ENCODE measurements at regions not wholly inside any gene's neighbourhood (a gene's known extent, or its start where the extent isn't known, plus 50 kb on each side); places are given as distances from the start of the nearest gene placed in this dataset.

DNA sequence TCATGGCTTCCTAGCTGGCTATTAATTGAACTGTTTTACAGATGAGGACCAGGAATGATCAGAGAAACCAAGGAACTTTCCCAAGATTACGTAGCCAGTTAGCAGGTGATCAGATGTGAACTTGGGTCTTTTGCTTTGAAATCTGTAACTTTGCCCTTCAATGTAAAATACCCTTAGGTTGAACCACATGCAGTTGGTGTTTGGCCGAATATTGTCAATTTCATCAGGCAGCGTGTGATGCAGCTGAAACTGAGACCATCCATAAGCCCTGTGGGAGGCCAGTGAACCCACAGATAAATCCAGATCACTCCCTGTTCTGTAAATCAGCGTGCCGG, 150.8 kb downstream of the ETS2 start:
- peaks cover 5% of the 10 kb centered on the region; the same call in 1 of the 2 replicates for H3K4me1 ChIP-seq
- no peak overlapping the region for H3K4me3 ChIP-seq (ENCODE audit: low read depth, low read length)
- TF ChIP-seq, protein P1, sequence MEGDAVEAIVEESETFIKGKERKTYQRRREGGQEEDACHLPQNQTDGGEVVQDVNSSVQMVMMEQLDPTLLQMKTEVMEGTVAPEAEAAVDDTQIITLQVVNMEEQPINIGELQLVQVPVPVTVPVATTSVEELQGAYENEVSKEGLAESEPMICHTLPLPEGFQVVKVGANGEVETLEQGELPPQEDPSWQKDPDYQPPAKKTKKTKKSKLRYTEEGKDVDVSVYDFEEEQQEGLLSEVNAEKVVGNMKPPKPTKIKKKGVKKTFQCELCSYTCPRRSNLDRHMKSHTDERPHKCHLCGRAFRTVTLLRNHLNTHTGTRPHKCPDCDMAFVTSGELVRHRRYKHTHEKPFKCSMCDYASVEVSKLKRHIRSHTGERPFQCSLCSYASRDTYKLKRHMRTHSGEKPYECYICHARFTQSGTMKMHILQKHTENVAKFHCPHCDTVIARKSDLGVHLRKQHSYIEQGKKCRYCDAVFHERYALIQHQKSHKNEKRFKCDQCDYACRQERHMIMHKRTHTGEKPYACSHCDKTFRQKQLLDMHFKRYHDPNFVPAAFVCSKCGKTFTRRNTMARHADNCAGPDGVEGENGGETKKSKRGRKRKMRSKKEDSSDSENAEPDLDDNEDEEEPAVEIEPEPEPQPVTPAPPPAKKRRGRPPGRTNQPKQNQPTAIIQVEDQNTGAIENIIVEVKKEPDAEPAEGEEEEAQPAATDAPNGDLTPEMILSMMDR (IDR thresholded peaks at IDR 0.05; ENCODE audit: low read depth, low read length): no peak
- H3K27me3 ChIP-seq: no peaks in the 10 kb centered on the region
- no peak for DNase-seq
- no peaks in the 10 kb centered on the region for H3K9me3 ChIP-seq
- no peaks in the 10 kb centered on the region for H3K36me3 ChIP-seq

DNA sequence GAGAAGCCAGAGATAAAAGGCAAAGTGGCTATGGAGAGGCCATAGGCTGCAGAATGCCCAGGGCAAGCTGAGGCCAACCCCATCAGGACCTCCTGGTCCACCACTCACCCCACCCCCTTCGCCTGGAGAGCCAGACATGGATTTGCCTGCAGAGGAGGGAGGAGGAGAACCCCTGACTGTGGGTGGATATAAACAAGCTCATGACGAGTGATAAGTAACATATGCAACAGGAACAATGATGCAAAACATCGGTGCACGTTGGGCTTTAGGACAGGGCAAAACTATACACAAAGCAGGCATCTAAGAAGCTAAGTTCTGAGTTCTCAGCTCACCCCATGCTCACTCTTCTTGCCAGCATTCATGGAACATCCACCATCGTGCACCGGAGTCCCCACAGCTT, 150.3 kb downstream of the ETS2 start:
- Histone ChIP-seq H3K4me1 (peaks cover 5% of the 10 kb centered on the region; the same call in 1 of the 2 replicates), H3K27me3 (no peaks in the 10 kb centered on the region), H3K4me3 (ENCODE audit: low read depth, low read length) (no peak overlapping the region), H3K36me3 (no peaks in the 10 kb centered on the region), H3K9me3 (no peaks in the 10 kb centered on the region)
- TF ChIP-seq, protein P1 (IDR thresholded peaks at IDR 0.05; ENCODE audit: low read depth, low read length): no peak
- DNase-seq: no peak

DNA sequence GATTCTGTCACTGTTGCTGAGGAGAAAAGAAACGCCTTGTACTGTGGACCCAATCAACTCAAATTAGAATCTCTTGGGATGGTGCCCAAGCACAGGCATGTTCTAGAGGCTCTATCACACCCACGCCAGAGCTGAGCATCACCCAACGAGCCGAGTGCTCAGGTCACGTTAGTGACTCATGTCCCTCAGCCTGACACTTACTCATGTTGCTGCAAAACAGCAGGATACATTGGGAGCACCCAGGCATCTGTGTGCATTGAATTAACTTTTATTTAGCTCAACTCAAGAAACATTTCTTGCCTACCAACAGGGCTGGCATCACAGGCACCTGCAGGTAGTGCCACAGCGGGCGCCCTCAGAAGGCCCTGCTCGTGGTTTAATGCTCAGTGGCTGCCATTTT, 149.8 kb downstream of the ETS2 start:
- no peaks in the 10 kb centered on the region for H3K27me3 ChIP-seq
- no peak overlapping the region for H3K4me3 ChIP-seq (ENCODE audit: low read depth, low read length)
- TF ChIP-seq, protein P1 (IDR thresholded peaks at IDR 0.05; ENCODE audit: low read depth, low read length): no peak
- H3K9me3 ChIP-seq: no peaks in the 10 kb centered on the region
- no peak for DNase-seq
- peaks cover 5% of the 10 kb centered on the region; the same call in 1 of the 2 replicates for H3K4me1 ChIP-seq
- no peaks in the 10 kb centered on the region for H3K36me3 ChIP-seq

- no peaks in the 10 kb centered on the region for H3K9me3 ChIP-seq
- peaks cover 5% of the 10 kb centered on the region; the same call in 1 of the 2 replicates for H3K4me1 ChIP-seq
- no peak overlapping the region for H3K4me3 ChIP-seq (ENCODE audit: low read depth, low read length)
- H3K36me3 ChIP-seq: no peaks in the 10 kb centered on the region
- TF ChIP-seq, protein P1 (IDR thresholded peaks at IDR 0.05; ENCODE audit: low read depth, low read length): no peak
- DNase-seq: no peak
- H3K27me3 ChIP-seq: no peaks in the 10 kb centered on the region
Observed at GRCh38 chr21:38954588-38955004, 148.9 kb downstream of the ETS2 start.

GRCh38 chr21:38953516-38953915, 147.8 kb downstream of the ETS2 start:
- no peaks in the 10 kb centered on the region for H3K27me3 ChIP-seq
- DNase-seq: no peak
- TF ChIP-seq, protein P1 (IDR thresholded peaks at IDR 0.05; ENCODE audit: low read depth, low read length): no peak
- H3K4me3 ChIP-seq (ENCODE audit: low read depth, low read length): no peak overlapping the region
- H3K36me3 ChIP-seq: no peaks in the 10 kb centered on the region
- no peaks in the 10 kb centered on the region for H3K9me3 ChIP-seq
- H3K4me1 ChIP-seq: peaks cover 5% of the 10 kb centered on the region; the same call in 1 of the 2 replicates

GRCh38 chr21:38952890-38953289, 147.2 kb downstream of the ETS2 start:
- H3K36me3 ChIP-seq: no peaks in the 10 kb centered on the region
- H3K27me3 ChIP-seq: no peaks in the 10 kb centered on the region
- TF ChIP-seq, protein P1 (IDR thresholded peaks at IDR 0.05; ENCODE audit: low read depth, low read length): no peak
- H3K9me3 ChIP-seq: no peaks in the 10 kb centered on the region
- H3K4me3 ChIP-seq (ENCODE audit: low read depth, low read length): no peak overlapping the region
- H3K4me1 ChIP-seq: peaks cover 5% of the 10 kb centered on the region; the same call in 1 of the 2 replicates
- no peak for DNase-seq

All from BE2C (cell line).